ENCODE measurements at regions not wholly inside any gene's neighbourhood (a gene's known extent, or its start where the extent isn't known, plus 50 kb on each side); places are given as distances from the start of the nearest gene placed in this dataset.
"Not testable (repeated sequence)": the region's sequence is repeated elsewhere in the genome, so short reads cannot be mapped to it uniquely, and the experiment has no call there.

GRCh38 chr15:99466701-99467337 lies 99.0 kb upstream of the MEF2A start:
- Mint-ChIP-seq H3K36me3 (ENCODE audit: low read depth) (peaks cover 2% of the 10 kb centered on the region), H3K27me3 (no peaks in the 10 kb centered on the region), H3K4me1 (no peaks in the 10 kb centered on the region), H3K27ac (no peak overlapping the region), H3K9me3 (ENCODE audit: low read depth) (peaks cover 18% of the 10 kb centered on the region), H3K4me3 (no peak overlapping the region)
- intact Hi-C loops (cut with DNase I, micrococcal nuclease), result no loop called here
- DNase-seq (no peak), ATAC-seq (no peak)
- CTCF ChIA-PET, result no interaction called here
- POLR2A ChIA-PET, result no interaction called here

- peaks cover 18% of the 10 kb centered on the region for H3K9me3 Mint-ChIP-seq (ENCODE audit: low read depth)
- no peaks in the 10 kb centered on the region for H3K27me3 Mint-ChIP-seq
- ChIA-PET POLR2A (no interaction called here), CTCF (no interaction called here)
- no peak overlapping the region for H3K27ac Mint-ChIP-seq
- H3K36me3 Mint-ChIP-seq (ENCODE audit: low read depth), result peaks cover 2% of the 10 kb centered on the region
- no peak overlapping the region for H3K4me3 Mint-ChIP-seq
- DNase-seq (no peak), ATAC-seq (no peak)
- intact Hi-C loops (cut with DNase I, micrococcal nuclease), result no loop called here
- H3K4me1 Mint-ChIP-seq, result no peaks in the 10 kb centered on the region
These were observed 98.5 kb upstream of the MEF2A start for GRCh38 chr15:99467338-99467720.

GRCh38 chr15:99467853-99468464 lies 97.8 kb upstream of the MEF2A start:
- Mint-ChIP-seq H3K9me3 (ENCODE audit: low read depth) (peaks cover 13% of the 10 kb centered on the region), H3K27me3 (no peaks in the 10 kb centered on the region), H3K27ac (no peak overlapping the region), H3K4me3 (no peak overlapping the region), H3K36me3 (ENCODE audit: low read depth) (peaks cover 2% of the 10 kb centered on the region), H3K4me1 (no peaks in the 10 kb centered on the region)
- ATAC-seq (no peak), DNase-seq (no peak)
- intact Hi-C loops (cut with DNase I, micrococcal nuclease), result no loop called here
- CTCF ChIA-PET, result interaction anchor here (0.7 kb wide), 1 partner anchor 63 kb away, joined by 3 read pairs; no protein-coding TSS in a partner anchor
- POLR2A ChIA-PET, result no interaction called here

- CTCF ChIA-PET; H3K27me3 Mint-ChIP-seq; intact Hi-C loops (cut with DNase I, micrococcal nuclease); H3K27ac Mint-ChIP-seq; POLR2A ChIA-PET; H3K4me3 Mint-ChIP-seq; H3K36me3 Mint-ChIP-seq (ENCODE audit: low read depth); DNase-seq; ATAC-seq; H3K4me1 Mint-ChIP-seq; H3K9me3 Mint-ChIP-seq (ENCODE audit: low read depth): not testable (repeated sequence)
These were observed 95.6 kb upstream of the MEF2A start for GRCh38 chr15:99470204-99470603.

DNA sequence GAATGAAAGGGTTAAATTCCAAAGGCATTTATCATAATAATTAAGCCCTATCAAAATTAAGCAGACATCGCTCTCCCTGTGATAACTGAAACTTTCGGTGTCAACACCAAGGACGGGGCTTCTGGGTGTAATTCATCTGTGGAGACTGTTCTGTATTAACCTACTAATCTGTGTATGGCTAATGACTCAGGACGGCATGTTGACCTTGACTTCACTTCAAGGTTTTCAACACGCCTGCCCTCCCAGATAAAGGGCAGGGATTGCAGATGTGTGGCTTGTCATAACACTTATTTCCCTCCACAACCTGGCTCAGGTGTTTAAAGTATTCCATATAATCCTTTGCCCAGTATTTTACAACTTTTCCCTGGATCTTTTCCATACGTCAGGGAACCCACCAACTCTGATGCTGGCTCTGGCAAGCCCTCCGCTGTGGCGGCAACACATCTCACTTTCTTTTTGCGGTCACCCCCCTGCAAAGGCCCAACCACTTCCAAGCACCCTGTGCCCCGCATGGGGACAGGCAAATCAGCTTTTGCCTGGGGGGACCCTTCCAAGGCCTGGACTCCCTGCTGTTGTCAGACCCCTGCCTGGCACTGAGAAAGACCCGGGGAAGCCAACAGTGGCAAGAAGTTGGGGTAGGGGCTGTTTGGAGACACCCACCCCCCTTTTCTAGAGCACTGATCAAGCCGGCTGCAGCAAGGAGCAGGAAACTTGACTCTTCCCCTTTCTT lies 93.2 kb upstream of the MEF2A start:
- no peaks in the 10 kb centered on the region for H3K36me3 Mint-ChIP-seq (ENCODE audit: low read depth)
- CTCF ChIA-PET, result no interaction called here
- no peaks in the 10 kb centered on the region for H3K9me3 Mint-ChIP-seq (ENCODE audit: low read depth)
- no peaks in the 10 kb centered on the region for H3K27me3 Mint-ChIP-seq
- H3K4me3 Mint-ChIP-seq, result no peak overlapping the region
- POLR2A ChIA-PET, result no interaction called here
- intact Hi-C loops (cut with DNase I, micrococcal nuclease), result no loop called here
- DNase-seq (no peak), ATAC-seq (no peak)
- H3K4me1 Mint-ChIP-seq, result peaks cover 14% of the 10 kb centered on the region
- no peak overlapping the region for H3K27ac Mint-ChIP-seq

DNA sequence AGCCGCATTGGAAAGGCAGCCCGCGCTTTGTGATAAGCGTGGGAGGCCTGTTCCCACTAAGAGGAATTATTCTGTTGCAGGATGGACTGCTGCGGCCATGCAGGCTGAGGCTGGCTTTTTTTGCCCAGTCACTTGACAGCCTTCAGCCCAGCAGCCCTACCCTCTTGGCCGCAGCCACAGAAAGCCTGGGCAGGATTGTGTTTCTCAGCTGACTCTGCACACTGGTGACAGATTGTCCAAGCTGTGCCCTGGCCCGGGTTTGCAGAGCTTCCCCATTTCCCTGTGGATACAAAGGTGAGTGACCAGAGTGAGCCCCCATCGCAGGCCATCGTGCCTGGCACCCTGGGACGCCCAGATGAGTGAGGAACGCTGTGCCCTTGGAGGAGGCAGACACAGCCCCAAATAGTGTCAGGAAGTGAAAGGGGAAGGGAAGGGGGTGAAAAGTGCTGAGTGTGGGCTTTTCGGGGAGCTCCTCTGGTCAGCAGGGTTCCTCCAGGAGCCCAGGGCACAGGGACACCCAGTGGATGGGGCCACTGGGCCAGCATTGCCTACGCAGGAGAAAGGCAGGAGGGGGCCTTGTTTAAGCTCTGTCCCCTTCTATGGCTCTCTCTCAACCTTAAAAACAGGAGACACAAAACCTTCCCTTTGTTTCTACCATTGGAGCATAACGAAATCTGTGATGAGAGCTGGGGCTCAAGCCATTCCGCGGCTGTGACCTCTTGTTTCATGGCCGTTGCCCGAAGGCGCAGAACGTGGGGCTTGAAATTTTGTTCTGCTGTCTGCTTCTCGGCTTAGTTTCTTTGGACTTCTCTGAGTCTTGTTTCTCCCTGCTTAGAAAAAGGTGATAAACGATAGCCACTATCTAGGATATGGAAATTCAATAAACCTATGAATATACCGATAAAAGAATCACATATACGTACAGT lies 91.5 kb upstream of the MEF2A start:
- no peak for ATAC-seq
- intact Hi-C loops (cut with DNase I, micrococcal nuclease), result no loop called here
- DNase-seq, result no peak
- Mint-ChIP-seq H3K27me3 (no peaks in the 10 kb centered on the region), H3K27ac (no peak overlapping the region), H3K4me3 (no peak overlapping the region), H3K4me1 (peaks cover 20% of the 10 kb centered on the region), H3K9me3 (ENCODE audit: low read depth) (no peaks in the 10 kb centered on the region), H3K36me3 (ENCODE audit: low read depth) (no peaks in the 10 kb centered on the region)
- ChIA-PET CTCF (interaction anchor here (0.6 kb wide), 1 partner anchor 100 kb away, joined by 3 read pairs; no protein-coding TSS in a partner anchor), POLR2A (no interaction called here)

DNA sequence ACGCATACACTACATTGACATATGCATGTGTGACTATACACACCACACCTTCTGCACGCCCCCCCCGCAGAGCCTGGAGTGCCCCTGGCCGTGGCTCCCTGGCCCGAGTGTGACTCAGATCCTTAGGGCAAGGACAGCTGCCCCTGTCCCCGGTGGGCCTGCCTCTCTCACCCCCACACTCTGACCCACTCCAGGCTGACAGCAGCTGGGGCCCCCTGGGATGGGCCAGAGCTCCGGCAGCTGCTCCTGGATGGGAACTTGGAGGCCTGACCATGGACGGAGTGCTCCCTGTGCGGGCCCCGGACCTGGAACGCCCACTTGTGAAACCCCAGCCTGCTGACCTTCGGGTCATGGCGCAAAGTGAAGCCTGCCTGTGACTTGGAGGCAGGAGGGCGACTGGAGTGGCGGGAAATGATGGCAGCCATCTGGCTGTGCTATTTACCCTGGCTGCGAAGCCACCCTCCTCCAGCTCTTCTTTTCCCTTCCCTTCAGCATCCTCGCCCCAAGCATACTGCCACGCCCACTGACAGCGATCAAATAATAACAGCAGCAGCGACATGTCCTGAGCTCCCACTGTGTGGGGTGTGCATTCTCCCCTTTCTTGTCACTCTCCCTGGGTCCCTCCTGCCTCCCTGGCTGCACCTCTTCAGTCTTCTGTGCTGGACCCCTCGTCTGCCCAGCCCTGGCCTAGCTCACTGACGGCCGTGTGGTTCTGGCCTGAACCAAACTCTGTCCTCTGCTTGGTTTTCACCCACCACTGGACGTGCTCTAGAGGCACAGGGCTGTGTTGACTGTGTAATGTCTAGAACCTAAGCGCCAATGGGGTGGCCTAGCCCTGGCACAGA lies 90.7 kb upstream of the MEF2A start:
- ChIA-PET POLR2A (no interaction called here), CTCF (interaction anchor here (0.6 to 0.7 kb wide), 3 partner anchors 37 to 515 kb away, joined by 3 to 4 read pairs (median 3); no protein-coding TSS in a partner anchor)
- Mint-ChIP-seq H3K27me3 (no peaks in the 10 kb centered on the region), H3K4me1 (peaks cover 20% of the 10 kb centered on the region), H3K27ac (no peak overlapping the region), H3K9me3 (ENCODE audit: low read depth) (no peaks in the 10 kb centered on the region), H3K36me3 (ENCODE audit: low read depth) (no peaks in the 10 kb centered on the region), H3K4me3 (no peak overlapping the region)
- no peak for ATAC-seq
- intact Hi-C loops (cut with DNase I, micrococcal nuclease), result no loop called here
- DNase-seq, result no peak

DNA sequence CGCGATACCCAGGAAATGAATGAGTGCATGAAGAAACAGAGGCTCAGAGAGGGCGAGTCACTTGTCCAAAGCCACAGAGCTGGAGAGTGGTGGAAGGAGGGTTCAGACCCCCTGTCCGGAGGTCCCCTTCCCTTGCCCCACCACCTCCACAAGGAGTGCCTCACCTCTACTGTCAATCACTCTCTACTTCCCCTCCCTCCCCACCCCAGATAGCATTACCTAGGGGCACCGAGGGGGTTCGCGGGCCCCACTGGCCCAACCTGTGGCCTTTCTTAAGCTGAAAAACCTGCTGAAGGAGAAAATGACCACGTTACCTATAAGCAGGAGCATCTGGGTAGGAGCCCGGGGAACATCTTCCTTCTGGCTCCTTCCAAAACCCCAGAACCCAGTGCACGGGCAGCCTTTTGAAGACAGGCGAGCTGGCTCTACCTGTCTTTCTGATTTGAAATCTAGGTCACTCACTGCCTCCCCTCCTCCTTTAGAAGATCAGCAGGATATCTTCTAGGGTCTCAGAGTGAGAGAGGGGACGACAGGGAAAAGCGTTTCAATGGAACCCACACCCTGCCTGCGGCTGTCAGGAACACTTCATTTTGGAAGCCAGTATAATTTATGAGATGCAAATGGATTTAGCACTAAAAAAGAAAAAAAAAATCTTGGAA lies 89.9 kb upstream of the MEF2A start:
- ATAC-seq (no peak), DNase-seq (no peak)
- no peaks in the 10 kb centered on the region for H3K9me3 Mint-ChIP-seq (ENCODE audit: low read depth)
- CTCF ChIA-PET, result interaction anchor here (0.6 to 1.0 kb wide), 4 partner anchors 37 to 514 kb away, joined by 3 to 5 read pairs (median 4); no protein-coding TSS in a partner anchor
- no peak overlapping the region for H3K27ac Mint-ChIP-seq
- POLR2A ChIA-PET, result interaction anchor here (0.6 kb wide), 1 partner anchor 103 kb away, joined by 3 read pairs; no protein-coding TSS in a partner anchor
- H3K4me3 Mint-ChIP-seq, result no peak overlapping the region
- peaks cover 20% of the 10 kb centered on the region for H3K4me1 Mint-ChIP-seq
- H3K27me3 Mint-ChIP-seq, result no peaks in the 10 kb centered on the region
- intact Hi-C loops (cut with DNase I, micrococcal nuclease), result no loop called here
- H3K36me3 Mint-ChIP-seq (ENCODE audit: low read depth), result no peaks in the 10 kb centered on the region

GRCh38 chr15:99476413-99477222 lies 89.2 kb upstream of the MEF2A start:
- H3K36me3 Mint-ChIP-seq (ENCODE audit: low read depth), result no peaks in the 10 kb centered on the region
- POLR2A ChIA-PET, result interaction anchor here (0.6 kb wide), 1 partner anchor 102 kb away, joined by 3 read pairs; no protein-coding TSS in a partner anchor
- H3K27me3 Mint-ChIP-seq, result no peaks in the 10 kb centered on the region
- intact Hi-C loops (cut with DNase I, micrococcal nuclease), result no loop called here
- H3K4me1 Mint-ChIP-seq, result peaks cover 21% of the 10 kb centered on the region
- DNase-seq, result peak; percentile 46
- CTCF ChIA-PET, result interaction anchor here (0.6 to 1.3 kb wide), 3 partner anchors 85 to 230 kb away, joined by 3 to 5 read pairs (median 3); no protein-coding TSS in a partner anchor
- H3K4me3 Mint-ChIP-seq, result no peak overlapping the region
- H3K27ac Mint-ChIP-seq, result no peak overlapping the region
- peak; percentile 81 for ATAC-seq
- no peaks in the 10 kb centered on the region for H3K9me3 Mint-ChIP-seq (ENCODE audit: low read depth)

Data from activated CD4-positive, alpha-beta T cell treated with anti-CD3 and anti-CD28 coated beads for 36 hours (primary cell).